ENCODE measurements at regions not wholly inside any gene's neighbourhood (a gene's known extent, or its start where the extent isn't known, plus 50 kb on each side); places are given as distances from the start of the nearest gene placed in this dataset.

- TF ChIP-seq POLR2AphosphoS5 (IDR thresholded peaks at IDR 0.05): no peak
- no peaks in the 10 kb centered on the region for H3K9me3 ChIP-seq (ENCODE audit: low read length)
These were observed 149.0 kb upstream of the SEL1L start for GRCh38 chr14:81682701-81683100.

GRCh38 chr14:81684696-81685095 lies 151.0 kb upstream of the SEL1L start:
- TF ChIP-seq TAF1 (IDR thresholded peaks at IDR 0.05; ENCODE audit: low read depth) (no peak), REST (IDR thresholded peaks at IDR 0.05; ENCODE audit: borderline replicate concordance) (no peak), POLR2AphosphoS5 (IDR thresholded peaks at IDR 0.05) (no peak), MXI1 (conservative IDR thresholded peaks at IDR 0.05; ENCODE audit: poor library complexity, severe bottlenecking) (no peak), RAD21 (conservative IDR thresholded peaks at IDR 0.05) (no peak), SMC3 (conservative IDR thresholded peaks at IDR 0.05; ENCODE audit: poor library complexity) (no peak), CTCF (IDR thresholded peaks at IDR 0.05; ENCODE audit: poor library complexity, severe bottlenecking) (no peak), EP300 (conservative IDR thresholded peaks at IDR 0.05; ENCODE audit: poor library complexity, severe bottlenecking) (no peak)
- no peak overlapping the region for H3K4me2 ChIP-seq (ENCODE audit: low read length)
- H3K9me2 ChIP-seq (ENCODE audit: insufficient read depth, low read length): no peaks in the 10 kb centered on the region
- no peaks in the 10 kb centered on the region for H3K79me2 ChIP-seq (replicated peaks; ENCODE audit: insufficient read depth, low read length)
- H3K4me3 ChIP-seq (ENCODE audit: low read length): no peak overlapping the region
- no peaks in the 10 kb centered on the region for H3K36me3 ChIP-seq (ENCODE audit: insufficient read depth, low read length)
- H3K9ac ChIP-seq (ENCODE audit: low read length): no peak overlapping the region
- no peaks in the 10 kb centered on the region for H4K20me1 ChIP-seq (ENCODE audit: insufficient read depth)
- H3K9me3 ChIP-seq (ENCODE audit: low read length): no peaks in the 10 kb centered on the region
- no peaks in the 10 kb centered on the region for H3K27me3 ChIP-seq (ENCODE audit: insufficient read depth, low read depth, low read length)
- H3K27ac ChIP-seq (ENCODE audit: low read length): no peak overlapping the region
- H2AFZ ChIP-seq (ENCODE audit: low read depth, low read length): no peak overlapping the region
- H3F3A ChIP-seq (ENCODE audit: insufficient read depth, low read length, poor library complexity, severe bottlenecking): no peaks in the 10 kb centered on the region

More at GRCh38 chr14:81682701-81683100, 149.0 kb upstream of the SEL1L start:
- H3K4me2 ChIP-seq (ENCODE audit: low read length): no peak overlapping the region
- no peaks in the 10 kb centered on the region for H3K36me3 ChIP-seq (ENCODE audit: insufficient read depth, low read length)
- no peaks in the 10 kb centered on the region for H4K20me1 ChIP-seq (ENCODE audit: insufficient read depth)
- no peaks in the 10 kb centered on the region for H3K79me2 ChIP-seq (replicated peaks; ENCODE audit: insufficient read depth, low read length)
- no peaks in the 10 kb centered on the region for H3K9me2 ChIP-seq (ENCODE audit: insufficient read depth, low read length)
- no peaks in the 10 kb centered on the region for H3F3A ChIP-seq (ENCODE audit: insufficient read depth, low read length, poor library complexity, severe bottlenecking)
- H3K27ac ChIP-seq (ENCODE audit: low read length): no peak overlapping the region
- H3K27me3 ChIP-seq (ENCODE audit: insufficient read depth, low read depth, low read length): no peaks in the 10 kb centered on the region
- no peak overlapping the region for H2AFZ ChIP-seq (ENCODE audit: low read depth, low read length)
- no peak overlapping the region for H3K4me3 ChIP-seq (ENCODE audit: low read length)
- no peak overlapping the region for H3K9ac ChIP-seq (ENCODE audit: low read length)

GRCh38 chr14:81686512-81686911 lies 152.9 kb upstream of the SEL1L start:
- H3K36me3 ChIP-seq (ENCODE audit: insufficient read depth, low read length): no peaks in the 10 kb centered on the region
- H3K27me3 ChIP-seq (ENCODE audit: insufficient read depth, low read depth, low read length): no peaks in the 10 kb centered on the region
- H3K79me2 ChIP-seq (replicated peaks; ENCODE audit: insufficient read depth, low read length): no peaks in the 10 kb centered on the region
- no peaks in the 10 kb centered on the region for H3F3A ChIP-seq (ENCODE audit: insufficient read depth, low read length, poor library complexity, severe bottlenecking)
- no peak for TF ChIP-seq CTCF (IDR thresholded peaks at IDR 0.05; ENCODE audit: poor library complexity, severe bottlenecking)
- no peak for TF ChIP-seq TAF1 (IDR thresholded peaks at IDR 0.05; ENCODE audit: low read depth)
- no peak for TF ChIP-seq EZH2 (IDR thresholded peaks at IDR 0.05; ENCODE audit: borderline replicate concordance, insufficient read depth, low read length, poor library complexity, severe bottlenecking)
- TF ChIP-seq REST (IDR thresholded peaks at IDR 0.05; ENCODE audit: borderline replicate concordance): no peak
- TF ChIP-seq MXI1 (conservative IDR thresholded peaks at IDR 0.05; ENCODE audit: poor library complexity, severe bottlenecking): no peak
- no peak for TF ChIP-seq EP300 (conservative IDR thresholded peaks at IDR 0.05; ENCODE audit: poor library complexity, severe bottlenecking)
- no peak for TF ChIP-seq RAD21 (conservative IDR thresholded peaks at IDR 0.05)
- TF ChIP-seq SMC3 (conservative IDR thresholded peaks at IDR 0.05; ENCODE audit: poor library complexity): no peak
- no peak for TF ChIP-seq POLR2AphosphoS5 (IDR thresholded peaks at IDR 0.05)
- H4K20me1 ChIP-seq (ENCODE audit: insufficient read depth): no peaks in the 10 kb centered on the region
- no peak overlapping the region for H2AFZ ChIP-seq (ENCODE audit: low read depth, low read length)
- H3K4me2 ChIP-seq (ENCODE audit: low read length): no peak overlapping the region
- H3K27ac ChIP-seq (ENCODE audit: low read length): no peak overlapping the region
- H3K4me3 ChIP-seq (ENCODE audit: low read length): no peak overlapping the region
- no peaks in the 10 kb centered on the region for H3K9me3 ChIP-seq (ENCODE audit: low read length)
- H3K9me2 ChIP-seq (ENCODE audit: insufficient read depth, low read length): no peaks in the 10 kb centered on the region
- H3K9ac ChIP-seq (ENCODE audit: low read length): no peak overlapping the region
